ENCODE measurements at regions not wholly inside any gene's neighbourhood (a gene's known extent, or its start where the extent isn't known, plus 50 kb on each side); places are given as distances from the start of the nearest gene placed in this dataset.

- DNase-seq: no peak
Observed at GRCh38 chr6:134379599-134379998, 61.7 kb upstream of the SGK1 start.

GRCh38 chr6:134379076-134379475, 61.2 kb upstream of the SGK1 start:
- peak; percentile 16 to 40 for DNase-seq

GRCh38 chr6:134378426-134378825, 60.5 kb upstream of the SGK1 start:
- DNase-seq: no peak

GRCh38 chr6:134376785-134377184, 58.9 kb upstream of the SGK1 start:
- no peak for DNase-seq

- DNase-seq: no peak
Observed at GRCh38 chr6:134375220-134375580, 57.3 kb upstream of the SGK1 start.

GRCh38 chr6:134374491-134375219, 56.7 kb upstream of the SGK1 start:
- no peak for DNase-seq

GRCh38 chr6:134373993-134374392, 56.1 kb upstream of the SGK1 start:
- no peak for DNase-seq

GRCh38 chr6:134373282-134373922, 55.5 kb upstream of the SGK1 start:
- DNase-seq: peak; percentile 24 to 74

- DNase-seq: peak; percentile 51 to 54
Observed at GRCh38 chr6:134372603-134373281, 54.8 kb upstream of the SGK1 start.

GRCh38 chr6:134368670-134369069, 50.8 kb upstream of the SGK1 start:
- no peak for DNase-seq
